ENCODE measurements at regions not wholly inside any gene's neighbourhood (a gene's known extent, or its start where the extent isn't known, plus 50 kb on each side); places are given as distances from the start of the nearest gene placed in this dataset.
"Not testable (repeated sequence)": the region's sequence is repeated elsewhere in the genome, so short reads cannot be mapped to it uniquely, and the experiment has no call there.

DNA sequence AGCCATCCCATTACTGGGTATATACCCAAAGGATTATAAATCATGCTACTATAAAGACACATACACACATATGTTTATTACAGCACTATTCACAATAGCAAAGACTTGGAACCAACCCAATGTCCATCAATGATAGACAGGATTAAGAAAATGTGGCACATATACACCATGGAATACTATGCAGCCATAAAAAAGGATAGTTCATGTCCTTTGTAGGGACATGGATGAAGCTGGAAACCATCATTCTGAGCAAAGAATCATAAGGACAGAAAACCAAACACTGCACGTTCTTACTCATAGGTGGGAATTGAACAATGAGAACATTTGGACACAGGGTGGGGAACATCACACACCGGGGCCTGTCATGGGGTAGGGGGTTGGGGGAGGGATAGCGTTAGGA, 60.3 kb upstream of the NMU start:
- FAIRE-seq = not testable (repeated sequence)

DNA sequence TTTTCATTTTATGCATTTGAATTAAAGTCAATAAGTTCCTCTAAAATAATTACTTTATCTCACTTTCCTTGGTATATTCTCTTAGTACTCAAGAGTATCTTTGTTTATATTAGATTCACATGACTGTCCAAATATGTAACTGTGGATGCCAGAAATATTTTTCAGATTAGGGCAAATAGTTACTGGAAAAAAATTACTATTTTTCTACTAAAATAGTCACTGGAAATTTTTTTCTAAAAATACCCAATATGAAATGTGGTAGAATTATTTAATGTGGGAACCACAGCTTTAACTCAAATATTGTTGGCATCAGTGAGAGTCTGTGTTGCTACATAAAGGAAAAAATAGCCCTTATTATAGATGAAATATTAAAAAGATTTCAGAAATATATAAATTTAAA, 70.4 kb upstream of the NMU start:
- FAIRE-seq (no peak), DNase-seq (ENCODE audit: insufficient read length, low spot score) (no peak)

More for the DNA sequence above, 60.3 kb upstream of the NMU start:
- not testable (repeated sequence) for DNase-seq (ENCODE audit: insufficient read length, low spot score)

DNA sequence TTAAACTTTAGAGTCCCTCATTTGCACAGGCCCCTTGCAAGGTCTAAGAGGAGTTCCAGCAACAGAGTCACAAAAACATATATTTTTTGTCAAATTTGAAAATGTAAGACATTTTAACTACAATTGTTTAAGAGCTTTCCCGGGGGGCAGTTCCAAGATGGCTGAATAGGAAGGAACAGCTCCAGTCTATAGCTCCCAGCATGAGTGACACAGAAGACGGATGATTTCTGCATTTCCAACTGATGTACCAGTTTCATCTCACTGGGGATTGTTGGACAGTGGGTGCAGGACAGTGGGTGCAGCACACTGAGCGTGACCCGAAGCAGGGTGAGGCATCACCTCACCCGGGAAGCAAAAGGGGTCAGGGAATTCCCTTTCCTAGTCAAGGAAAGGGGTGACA, 71.4 kb upstream of the NMU start:
- FAIRE-seq = no peak
- no peak for DNase-seq (ENCODE audit: insufficient read length, low spot score)

DNA sequence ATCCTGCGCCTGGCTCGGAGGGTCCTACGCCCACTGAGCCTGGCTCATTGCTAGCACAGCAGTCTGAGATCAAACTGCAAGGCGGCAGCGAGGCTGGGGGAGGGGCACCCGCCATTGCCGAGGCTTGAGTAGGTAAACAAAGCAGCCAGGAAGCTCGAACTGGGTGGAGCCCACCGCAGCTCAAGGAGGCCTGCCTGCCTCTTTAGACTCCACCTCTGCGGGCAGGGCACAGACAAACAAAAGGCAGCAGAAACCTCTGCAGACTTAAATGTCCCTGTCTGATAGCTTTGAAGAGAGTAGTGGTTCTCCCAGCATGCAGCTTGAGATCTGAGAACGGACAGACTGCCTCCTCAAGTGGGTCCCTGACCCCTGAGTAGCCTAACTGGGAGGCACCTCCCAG, 71.9 kb upstream of the NMU start:
- DNase-seq (ENCODE audit: insufficient read length, low spot score); FAIRE-seq: not testable (repeated sequence)

DNA sequence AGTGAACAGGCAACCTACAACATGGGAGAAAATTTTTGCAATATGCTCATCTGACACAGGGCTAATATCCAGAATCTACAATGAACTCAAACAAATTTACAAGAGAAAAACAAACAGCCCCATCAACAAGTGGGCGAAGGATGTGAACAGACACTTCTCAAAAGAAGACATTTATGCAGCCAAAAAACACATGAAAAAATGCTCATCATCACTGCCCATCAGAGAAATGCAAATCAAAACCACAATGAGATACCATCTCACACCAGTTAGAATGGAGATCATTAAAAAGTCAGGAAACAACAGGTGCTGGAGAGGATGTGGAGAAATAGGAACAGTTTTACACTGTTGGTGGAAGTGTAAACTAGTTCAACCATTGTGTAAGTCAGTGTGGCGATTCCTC, 76.7 kb upstream of the NMU start:
- FAIRE-seq; DNase-seq (ENCODE audit: insufficient read length, low spot score): not testable (repeated sequence)

DNA sequence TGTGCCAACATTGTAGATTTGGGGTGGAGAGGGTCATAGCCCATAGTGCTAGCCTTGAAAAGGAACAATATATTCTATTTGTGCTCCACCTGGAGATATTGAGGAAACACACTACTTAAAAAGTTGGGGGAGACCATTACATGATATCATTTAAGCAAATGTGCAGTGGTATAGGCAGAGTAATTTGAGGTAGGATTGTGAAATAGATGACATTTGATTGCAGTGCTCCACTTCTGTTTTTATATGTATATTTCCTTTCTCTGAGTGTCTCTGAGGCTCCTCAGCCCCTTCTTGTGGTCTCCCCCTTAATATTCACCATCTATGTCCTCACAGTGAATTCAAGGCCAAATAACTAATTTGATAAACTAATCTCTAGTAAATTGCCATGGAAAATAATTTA, 85.6 kb upstream of the NMU start:
- FAIRE-seq (no peak), DNase-seq (ENCODE audit: insufficient read length, low spot score) (no peak)

DNA sequence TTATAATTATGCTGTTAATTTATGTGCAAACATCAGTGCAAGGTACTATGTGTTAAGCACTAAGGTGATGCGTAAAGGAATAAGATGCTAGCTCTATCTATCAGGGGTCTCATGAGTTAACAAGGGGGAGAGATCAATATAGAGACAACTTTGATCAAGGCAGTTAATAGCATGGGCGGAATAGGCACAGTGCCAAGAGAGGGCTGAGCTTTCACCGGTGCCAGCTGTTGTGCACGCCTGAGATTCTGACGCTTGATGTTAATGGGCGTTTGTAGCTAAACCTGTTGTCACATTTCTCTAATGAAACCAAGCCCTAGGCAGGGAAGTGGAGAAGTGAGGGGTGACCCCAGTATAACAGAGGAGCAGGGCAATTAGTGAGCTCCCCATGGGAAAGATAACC, 86.0 kb upstream of the NMU start:
- FAIRE-seq (no peak), DNase-seq (ENCODE audit: insufficient read length, low spot score) (no peak)

DNA sequence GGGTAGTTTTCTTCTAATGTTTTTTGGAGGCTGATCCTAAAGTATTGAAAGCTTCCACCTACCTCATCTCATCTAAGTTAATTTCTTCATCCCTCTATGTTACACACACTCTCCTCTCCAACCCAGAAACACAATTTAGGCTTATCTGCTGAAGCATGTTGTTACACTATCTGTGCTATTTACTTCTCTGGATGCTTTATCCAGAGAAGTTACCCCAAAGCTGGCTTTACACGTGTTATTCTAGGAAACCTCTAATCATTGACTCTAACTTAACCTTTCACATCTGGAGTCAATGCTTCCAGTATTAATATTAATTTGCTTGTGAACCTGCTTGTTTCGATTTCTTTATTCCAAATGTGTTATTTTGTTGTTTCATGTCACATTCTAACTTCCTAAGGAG, 87.3 kb upstream of the NMU start:
- DNase-seq (ENCODE audit: insufficient read length, low spot score) (no peak), FAIRE-seq (no peak)

DNA sequence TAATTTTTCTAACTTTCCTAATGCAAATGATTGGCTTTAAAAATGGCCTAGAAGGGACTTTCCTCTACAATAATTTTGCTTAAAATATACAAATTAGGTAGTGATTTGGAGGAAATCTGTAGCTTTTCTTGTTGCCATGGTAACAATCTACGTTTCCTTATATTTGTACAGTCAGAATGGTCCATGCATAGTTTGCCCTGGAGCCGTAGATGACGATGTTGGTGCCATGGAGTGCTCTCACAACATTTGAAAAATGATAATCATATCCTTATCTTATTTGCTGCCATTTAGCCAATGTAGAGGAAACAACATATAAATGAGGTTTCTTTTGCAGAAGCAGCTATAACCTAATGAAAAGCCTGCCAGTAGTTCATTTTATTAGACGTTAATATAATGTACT, 89.0 kb upstream of the NMU start:
- no peak for FAIRE-seq
- DNase-seq (ENCODE audit: insufficient read length, low spot score) = no peak

DNA sequence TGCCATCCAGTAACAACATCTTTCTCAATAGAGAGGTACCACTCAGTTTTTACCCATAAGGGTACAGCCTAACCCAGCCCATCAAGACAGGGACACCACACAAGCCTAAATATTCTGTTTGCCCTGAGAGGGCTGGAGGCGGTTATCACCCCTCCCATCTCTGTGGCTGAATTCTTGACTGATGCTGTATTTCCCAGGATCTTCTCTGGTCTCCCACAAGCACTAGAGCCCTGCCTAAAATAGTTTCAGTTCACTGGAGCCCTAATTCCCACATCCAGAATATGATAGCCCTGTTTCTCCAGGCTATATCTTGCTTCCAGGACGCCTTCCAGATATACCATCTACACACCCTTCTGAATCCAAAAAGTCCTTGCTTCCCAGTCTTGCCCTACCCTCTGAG, 91.6 kb upstream of the NMU start:
- FAIRE-seq = no peak
- no peak for DNase-seq (ENCODE audit: insufficient read length, low spot score)

DNA sequence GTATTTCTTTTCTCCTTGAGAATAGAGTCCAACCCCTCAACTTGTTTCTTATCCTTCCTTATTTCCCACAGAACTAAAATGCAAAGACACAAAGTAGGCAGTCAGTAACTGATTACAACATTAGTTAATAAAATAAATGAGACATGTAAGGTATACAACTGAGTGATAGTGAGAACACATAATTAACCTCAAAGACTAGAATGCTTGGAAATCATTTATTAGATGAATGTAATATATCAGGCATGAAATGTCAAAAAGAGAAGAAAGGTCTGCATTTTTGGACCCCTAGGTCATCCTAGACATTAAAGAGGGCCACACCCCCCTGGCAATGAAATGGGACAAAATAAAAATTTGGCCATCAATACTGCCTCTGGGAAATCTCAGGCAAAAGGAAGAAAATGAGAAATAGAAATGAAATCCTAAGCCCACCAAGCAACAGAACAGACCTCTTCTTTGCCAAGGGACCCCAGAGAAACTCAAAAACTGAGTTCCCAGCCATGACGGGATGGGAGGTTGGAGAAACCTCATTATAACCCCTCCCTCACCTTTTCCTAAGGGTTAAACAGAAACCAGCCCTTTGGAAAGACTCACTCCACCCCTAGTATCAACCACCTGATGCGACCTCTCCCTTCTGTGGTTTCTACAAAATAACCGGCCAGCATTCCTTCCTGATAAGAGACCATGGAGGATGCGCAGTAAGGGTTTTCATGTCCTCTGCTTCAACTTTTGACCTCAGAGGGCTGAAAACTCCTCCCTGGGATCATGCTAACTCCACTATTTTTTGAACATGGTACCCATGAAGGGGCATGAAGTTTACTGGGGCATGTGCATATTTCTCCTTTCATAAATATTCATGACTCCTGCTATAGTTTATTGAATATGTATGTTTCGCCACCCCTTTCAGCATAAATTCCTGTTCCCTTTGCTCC, 90.0 kb upstream of the EXOC1L start:
- DNase-seq (ENCODE audit: insufficient read length, low spot score) (no peak), FAIRE-seq (no peak)

DNA sequence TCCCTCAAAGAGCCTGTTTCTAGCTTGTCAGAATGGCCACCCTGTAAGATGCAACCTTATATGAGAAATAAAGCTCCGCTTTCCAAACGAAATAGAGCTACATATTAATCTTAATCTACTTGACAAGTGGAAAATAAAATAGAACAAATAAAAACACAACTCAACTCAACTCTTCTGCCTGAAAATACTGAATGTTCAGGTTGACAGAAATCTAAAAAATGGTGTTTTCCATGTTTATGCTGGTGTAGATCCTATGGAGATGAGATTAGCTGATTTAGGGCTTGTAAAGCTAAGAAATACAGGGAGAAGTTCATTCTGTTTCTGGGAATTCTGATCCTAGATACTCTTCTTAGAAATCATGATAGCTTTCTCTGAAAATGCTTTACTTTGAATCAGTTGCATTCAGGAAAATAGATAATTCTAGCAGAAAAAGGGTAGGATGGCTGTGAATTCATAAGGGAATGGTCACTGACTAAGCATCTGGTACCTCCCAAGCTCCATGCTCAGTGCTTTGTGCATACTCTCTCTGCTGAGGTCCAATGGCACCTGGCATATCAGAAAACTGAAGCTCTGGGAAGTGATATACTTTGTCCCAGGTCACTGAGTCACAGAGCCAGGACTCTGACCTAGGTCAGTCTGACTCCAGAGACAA, 89.2 kb upstream of the EXOC1L start:
- no peak for FAIRE-seq
- no peak for DNase-seq (ENCODE audit: insufficient read length, low spot score)

DNA sequence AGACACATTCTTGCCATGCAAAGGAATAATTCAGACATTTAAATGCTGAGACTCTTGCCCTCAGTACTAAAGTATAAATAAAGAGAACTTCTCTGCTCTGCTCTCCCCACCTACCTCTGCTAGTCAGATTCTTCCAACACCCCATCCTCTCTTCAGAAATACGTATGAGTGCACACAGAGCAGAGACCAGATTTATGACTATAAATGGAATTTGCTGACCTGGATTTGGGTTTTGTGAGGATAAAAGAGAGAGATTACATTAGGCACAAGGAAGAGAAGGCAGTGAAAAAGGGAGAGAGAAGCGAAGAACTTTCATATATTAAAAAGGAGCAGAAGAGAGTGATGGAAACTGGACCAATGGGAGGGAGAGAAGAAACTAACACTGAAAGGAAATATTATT, 87.6 kb upstream of the EXOC1L start:
- DNase-seq (ENCODE audit: insufficient read length, low spot score) (no peak), FAIRE-seq (no peak)

DNA sequence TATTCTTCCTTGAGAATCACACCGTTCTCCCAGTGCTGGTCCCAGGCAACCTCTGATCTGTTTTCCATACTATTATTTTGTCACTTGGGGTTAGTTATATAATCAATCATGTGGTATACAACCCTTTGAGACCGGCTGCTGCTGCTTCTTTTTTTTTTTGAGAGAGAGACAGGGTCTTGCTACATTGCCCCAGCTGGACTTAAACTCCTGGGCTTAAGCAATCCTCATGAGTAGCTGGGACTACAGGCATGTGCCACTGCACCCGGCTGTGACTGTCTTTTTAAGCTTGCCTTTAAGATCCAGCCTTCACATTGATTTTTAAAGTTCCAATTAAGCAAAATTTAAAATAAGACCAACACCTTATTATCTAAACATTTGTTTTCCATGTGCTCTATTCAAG, 86.7 kb upstream of the EXOC1L start:
- no peak for FAIRE-seq
- no peak for DNase-seq (ENCODE audit: insufficient read length, low spot score)

DNA sequence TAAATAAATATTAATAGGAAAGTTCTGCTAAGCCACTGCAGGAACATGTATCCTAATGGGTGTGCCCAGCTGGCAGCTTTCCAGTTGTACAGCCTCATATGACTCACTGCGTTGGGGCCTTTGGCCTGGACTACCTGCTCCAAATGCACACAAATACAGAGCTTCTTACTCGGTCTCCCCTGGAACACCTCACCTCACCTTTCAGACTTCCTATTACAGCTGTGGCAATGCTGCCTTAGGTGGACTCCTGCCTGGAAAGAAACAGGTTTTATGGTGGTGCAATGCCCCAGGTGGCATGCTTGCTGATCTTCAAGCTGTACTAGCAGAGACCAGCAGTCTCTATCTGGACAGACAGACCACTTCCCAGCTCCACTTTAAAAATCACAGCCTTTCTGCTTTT, 85.7 kb upstream of the EXOC1L start:
- FAIRE-seq = no peak
- DNase-seq (ENCODE audit: insufficient read length, low spot score) = no peak

DNA sequence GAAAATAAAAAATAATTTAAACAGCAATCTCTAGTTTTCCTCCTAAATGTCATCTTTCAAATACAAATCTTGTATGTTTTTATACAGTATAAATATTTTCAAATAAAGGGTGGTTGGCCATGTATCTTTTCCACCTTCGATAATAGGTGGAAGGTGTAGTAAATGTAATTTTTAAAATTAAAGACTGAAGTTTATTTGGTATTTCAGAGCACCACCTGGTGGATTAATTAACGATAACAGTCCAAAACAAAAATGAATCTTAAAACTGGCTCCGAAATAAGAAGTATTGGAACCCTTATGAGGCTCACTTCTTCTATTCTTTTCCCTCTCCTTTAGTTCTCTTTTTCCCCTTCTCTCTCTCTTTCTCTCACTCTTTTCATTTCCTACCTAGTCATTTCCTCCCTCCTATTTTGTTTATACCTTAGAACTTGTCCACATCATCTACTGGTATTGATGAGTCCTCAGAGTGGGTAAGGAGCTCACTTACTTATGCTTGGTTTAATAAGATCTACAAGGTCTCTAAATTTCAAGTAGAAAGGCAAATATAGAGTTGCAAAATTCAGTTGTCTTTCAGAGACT, 82.9 kb upstream of the EXOC1L start:
- no peak for DNase-seq (ENCODE audit: insufficient read length, low spot score)

DNA sequence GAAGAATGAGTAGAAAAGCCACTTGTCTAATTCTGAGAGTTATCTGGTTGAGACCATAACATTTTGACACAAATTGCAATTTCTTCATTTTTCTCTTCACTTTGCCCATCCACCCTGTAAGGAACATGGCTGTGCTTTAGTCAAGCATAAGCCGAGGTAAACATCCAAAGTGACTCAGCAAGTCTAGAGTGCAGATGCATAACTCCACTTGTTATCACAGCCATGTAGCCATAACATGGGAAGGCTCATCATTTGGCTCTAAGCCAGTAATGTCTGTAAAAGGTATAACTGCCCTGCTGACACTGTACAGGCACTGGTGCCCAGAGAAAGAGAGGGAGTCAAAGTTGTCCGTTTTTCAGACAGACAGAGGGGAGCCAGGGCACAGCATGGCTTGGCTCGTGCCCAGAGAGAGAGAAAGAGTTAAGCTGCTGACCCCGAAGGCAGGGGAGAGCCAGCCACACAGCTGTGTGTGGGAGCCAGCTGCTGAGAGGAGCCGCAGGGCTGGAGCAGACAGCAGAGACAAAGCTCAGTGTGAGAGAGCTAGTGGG, 76.9 kb upstream of the EXOC1L start:
- FAIRE-seq = no peak
- DNase-seq (ENCODE audit: insufficient read length, low spot score) = no peak

More for the DNA sequence above, 82.9 kb upstream of the EXOC1L start:
- FAIRE-seq = no peak

DNA sequence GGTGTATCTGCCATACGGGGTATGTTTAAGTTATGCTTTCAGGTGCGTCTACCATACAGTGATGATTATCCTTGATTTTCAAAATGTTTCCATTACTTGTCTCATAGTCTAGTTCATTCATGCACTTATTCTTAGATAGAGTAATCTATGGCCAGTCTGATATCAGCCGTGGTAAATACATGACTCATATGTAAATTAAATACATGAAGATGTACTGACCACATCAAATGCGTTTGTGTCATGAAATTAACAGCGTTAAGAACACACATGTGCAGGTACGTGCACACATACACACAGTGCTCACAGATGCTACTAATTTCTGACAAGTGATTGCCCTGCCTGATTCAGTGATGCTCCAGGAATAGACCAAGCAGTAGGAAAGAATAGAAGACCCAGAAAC, 75.2 kb upstream of the EXOC1L start:
- DNase-seq (ENCODE audit: insufficient read length, low spot score) (no peak), FAIRE-seq (no peak)

DNA sequence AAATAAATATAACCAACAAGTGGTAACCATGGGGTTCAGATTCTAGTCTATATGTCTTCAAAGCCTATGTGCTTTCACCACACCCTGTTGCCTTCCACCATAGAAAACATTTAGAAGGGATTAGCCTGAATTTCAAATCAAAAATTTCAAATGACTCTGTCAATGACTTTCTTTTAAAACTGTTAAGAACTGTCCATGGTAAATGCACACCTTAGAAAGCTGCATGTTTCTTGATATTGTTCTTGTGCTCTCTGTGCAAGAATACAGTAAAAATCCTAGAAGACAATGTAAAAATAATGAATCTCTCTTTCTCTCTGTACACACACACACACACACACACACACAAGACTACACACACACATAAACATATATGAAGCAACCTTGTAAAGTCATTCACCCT, 74.6 kb upstream of the EXOC1L start:
- no peak for FAIRE-seq

DNA sequence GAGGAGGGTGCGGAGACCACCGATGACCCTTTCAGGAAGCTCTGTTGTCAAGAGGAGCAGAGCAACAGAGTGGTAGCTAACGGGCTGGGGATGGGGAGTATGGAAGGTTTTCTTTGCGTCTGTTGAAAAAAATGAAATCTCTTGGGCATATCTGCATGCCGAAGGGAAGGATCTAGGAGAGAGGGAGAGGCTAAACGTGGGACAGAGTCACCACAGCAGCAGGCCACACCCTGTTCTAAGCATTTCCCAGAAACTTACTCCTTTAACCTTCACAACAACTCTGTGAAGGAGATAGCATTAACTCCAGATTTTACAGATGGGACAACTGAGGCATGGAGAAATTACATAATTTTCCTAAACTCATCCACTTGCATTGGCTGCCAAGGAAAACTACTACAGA, 71.8 kb upstream of the EXOC1L start:
- no peak for DNase-seq (ENCODE audit: insufficient read length, low spot score)
- FAIRE-seq = no peak

More for the DNA sequence above, 74.6 kb upstream of the EXOC1L start:
- no peak for DNase-seq (ENCODE audit: insufficient read length, low spot score)

DNA sequence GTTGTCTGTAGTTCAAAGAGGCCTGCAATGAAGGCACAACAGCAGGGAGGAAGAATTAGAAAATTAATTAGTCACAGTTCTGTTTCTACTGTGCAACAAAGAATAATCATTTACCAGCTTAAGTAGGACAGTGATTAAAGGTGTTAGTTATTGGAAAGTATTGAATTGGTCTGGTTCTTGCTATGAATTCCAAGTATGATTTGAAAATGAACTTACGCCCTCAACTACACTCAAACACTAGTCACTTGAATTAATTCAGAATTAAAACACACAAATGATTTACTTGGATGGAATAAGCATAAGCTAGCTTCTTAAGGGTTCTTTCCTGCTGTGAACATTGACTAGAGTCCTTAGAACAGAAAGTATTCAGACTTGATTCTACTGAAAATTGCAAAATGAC, 69.9 kb upstream of the EXOC1L start:
- DNase-seq (ENCODE audit: insufficient read length, low spot score) (no peak), FAIRE-seq (no peak)

DNA sequence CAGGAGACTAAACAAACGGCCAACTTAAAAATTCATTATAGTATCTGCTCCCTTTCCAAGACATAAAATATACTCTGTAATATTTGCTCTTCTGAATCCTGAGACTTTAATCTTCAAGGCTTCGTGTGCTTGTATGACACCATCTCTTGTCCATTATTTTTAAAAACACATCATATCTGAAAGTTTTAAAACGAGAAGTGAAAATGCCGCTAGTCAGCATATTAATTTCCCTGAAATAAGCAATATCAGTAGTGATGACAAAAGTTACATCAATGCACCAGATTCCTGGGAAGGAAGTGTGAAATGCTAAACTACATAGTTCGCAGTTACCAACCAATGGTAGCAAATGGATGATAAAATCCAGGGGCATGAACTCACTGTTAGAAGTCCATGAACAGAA, 66.8 kb upstream of the EXOC1L start:
- FAIRE-seq = no peak
- DNase-seq (ENCODE audit: insufficient read length, low spot score) = no peak
